GM19351 (cell line): ENCODE measurements at regions not wholly inside any gene's neighbourhood (a gene's known extent, or its start where the extent isn't known, plus 50 kb on each side); places are given as distances from the start of the nearest gene placed in this dataset.

Experiments used
- ATAC-seq: cut with Tn5 transposase; IDR thresholded peaks from one replicate; pipeline ENCODE4 v1.9.1; 2021; ENCODE audit warnings: mild to moderate bottlenecking, moderate library complexity; ENCODE audit not compliant: unreplicated experiment

DNA sequence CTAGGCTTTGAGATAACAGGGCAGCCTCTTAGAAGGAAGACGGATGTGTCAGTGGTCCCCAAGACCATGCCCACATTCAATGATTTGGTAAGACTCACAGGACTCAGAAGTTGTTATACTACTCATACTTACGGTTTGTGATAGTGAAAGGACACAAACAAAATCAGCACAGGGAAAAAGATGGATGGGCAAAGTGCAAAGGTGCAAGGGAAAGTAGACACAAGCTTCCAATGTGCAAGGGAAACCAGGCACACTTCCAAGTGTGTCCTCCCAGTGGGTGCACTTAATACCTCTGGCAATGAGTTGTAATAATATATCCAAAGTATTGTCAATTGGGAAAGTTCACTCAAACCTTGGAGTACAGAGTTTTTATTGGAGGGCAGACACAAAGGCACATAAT lies 53.8 kb upstream of the VCX start:
- no peak for ATAC-seq

DNA sequence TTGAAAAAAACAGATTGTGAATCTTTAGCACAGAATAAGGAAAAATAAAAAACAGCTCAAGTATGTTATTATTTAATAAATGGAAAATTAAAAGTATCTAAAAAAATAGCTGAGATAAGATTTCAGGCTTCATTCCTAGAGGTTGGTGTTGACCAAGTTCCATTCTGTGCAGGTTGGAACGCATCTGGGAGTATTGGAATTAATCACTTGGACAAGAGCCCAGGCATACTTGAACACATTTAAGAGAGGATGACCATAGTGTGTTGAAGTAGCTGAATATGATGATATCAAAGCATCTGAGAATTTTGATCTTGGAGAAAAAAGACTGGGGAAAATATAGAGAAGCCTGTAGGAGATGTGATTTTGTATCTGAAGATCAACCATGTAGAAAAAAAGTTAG lies 54.6 kb upstream of the VCX start:
- no peak for ATAC-seq

DNA sequence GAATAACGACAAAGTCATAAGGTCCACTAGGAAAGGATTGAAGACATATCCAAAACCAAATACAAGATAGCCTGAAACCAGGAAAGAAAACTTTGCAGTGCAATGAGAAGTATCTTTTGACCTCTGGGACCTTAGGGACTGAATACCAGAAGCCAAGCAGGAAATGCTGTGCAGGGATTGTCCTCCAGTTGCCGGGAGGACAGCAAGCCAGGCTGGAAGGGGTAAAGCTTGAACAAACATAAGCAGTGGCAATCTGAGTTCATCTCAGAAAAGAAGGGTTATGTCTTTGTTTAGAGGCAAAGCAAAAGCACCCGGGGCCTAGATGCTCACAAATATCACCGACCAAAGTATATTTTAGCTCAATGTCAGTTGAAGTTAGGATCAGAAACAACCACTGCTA lies 55.3 kb upstream of the VCX start:
- ATAC-seq: no peak

DNA sequence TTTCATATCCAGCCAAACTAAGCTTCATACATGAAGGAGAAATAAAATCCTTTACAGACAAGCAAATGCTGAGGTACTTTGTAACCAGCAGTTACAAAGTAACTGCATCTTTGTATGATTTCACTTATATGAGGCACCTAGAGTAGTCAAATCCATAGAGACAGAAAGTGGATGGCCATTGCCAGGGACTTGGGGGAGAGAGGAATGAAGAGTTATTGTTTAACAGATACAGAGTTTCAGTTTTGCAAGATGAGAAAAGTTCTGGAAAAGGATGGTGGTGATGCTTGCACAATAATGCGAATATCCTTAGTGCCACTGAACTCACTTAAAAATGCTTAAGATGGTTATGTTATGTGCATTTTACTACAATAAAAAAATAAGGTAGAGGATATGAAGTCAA lies 58.4 kb upstream of the VCX start:
- no peak for ATAC-seq

DNA sequence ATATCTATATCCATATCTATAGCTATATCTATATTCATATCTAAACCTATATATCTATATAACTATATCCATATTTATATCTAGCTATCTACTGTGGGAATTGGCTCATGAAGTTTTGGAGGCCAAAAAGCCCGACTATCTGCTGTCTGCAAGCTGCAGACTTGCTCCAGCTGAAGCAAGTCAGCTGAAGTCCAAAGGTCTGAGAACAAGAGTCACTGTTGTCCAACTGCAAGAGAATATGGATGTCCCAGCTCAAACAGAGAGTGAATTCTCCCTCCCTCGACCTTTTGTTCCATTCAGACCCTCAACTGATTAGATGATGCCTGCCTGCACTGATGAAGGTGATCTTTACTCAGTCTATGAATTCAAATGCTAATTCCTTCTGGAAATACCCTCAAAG lies 63.3 kb upstream of the VCX start:
- no peak for ATAC-seq

DNA sequence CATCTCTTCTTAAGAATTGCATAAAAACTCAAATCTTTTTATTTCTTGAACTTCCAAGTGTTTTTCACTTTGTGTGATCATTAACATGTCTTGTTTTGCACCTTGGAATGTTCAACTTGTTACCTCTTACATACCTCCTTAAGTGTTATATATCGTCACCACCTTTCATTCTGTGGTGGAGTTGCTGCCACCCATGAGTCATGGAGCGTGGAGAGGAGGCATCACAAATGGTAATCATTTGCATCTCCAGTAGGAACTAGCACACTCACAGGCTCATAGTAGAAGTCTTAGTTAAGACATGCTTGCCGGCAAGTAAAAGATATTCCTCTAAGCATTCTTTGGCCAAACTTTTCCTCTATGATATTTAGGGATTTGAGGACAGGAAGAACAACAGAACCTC lies 67.0 kb upstream of the VCX start:
- no peak for ATAC-seq

DNA sequence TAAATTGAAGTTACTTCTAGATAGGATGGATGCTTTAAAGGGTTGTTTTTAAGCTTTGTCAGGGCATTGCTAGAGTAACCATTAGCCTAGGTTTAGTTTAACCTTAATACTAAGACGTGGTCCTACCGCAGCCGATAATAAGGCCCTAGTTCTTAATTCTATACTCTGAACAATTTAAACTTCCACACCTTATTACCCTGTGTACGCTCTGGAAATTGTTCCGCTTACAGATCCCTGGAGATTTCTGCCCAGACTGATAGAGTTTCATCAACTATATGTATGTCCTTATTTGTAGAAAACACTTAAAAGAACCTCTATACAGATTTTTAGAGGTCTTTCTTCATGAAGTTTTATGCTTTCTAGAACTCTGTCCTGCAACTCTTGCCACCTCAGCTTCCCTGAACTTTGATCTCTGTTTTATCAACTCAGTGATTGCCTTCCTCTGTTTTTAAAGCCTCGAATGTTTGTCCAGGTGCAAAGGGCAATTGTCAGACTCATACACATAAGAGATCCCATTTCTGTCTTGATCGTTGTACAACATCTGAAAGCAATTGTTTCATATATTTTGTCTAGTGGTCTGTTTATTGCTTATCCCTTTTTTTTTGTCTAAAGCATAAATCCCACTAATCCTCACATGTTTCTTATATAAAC lies 71.1 kb upstream of the VCX start:
- no peak for ATAC-seq

DNA sequence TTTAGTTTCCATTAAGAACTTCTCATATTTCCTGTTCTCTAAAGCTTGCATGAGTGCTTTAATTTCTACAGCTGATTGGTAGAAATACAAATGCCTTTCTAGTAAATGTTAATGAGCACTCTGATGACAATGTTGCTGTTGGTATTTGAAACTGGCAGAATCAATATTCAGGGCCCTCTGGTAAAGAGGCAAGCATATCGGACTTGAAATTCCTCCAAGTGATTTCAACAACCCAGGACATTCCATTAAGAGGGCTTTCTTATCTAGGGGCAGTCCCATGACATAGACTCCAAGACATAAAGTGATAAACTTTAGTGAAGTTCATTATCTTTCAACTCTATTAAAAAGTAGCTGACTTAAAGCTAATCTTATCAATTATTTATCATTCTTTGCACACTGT lies 83.1 kb upstream of the VCX start:
- ATAC-seq: no peak

DNA sequence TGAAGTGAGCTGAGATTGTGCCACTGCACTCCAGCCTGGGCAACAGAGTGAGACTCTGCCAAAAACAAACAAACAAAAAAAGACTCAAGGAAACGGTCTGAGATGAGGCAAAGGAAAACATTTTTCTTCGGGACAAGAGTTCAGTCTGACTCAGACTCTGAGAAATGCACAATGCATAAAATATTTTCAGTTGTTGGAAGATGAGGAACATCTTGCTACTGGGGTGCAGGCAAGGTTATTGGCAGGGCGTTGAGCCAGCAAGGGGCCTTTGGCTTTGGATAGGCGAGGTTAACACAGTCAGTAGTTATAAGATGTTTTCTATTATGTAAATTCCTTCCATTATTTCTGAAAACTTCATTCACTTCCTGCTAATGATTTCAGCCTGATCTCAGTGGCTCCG lies 96.1 kb upstream of the VCX start:
- no peak for ATAC-seq

DNA sequence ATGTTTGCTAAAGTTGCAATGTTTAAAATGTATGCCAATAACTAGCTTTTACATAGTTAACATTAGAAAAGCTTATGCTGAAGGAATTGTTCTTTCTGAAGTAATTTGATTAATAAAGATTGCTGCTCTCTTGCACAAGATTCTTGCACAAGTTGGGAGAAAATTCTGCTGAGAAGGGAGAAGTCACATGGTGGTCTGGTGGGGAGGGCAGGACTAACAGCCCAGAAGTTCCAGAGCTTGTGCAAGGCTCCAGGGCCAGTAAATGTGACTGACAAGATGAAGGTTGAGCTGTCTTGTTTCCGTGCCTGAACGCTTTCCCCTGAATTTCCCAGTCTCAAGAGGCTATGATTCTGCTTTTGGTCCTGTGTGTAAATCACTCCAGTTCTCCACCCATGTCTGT lies 112.9 kb upstream of the VCX start:
- no peak for ATAC-seq

DNA sequence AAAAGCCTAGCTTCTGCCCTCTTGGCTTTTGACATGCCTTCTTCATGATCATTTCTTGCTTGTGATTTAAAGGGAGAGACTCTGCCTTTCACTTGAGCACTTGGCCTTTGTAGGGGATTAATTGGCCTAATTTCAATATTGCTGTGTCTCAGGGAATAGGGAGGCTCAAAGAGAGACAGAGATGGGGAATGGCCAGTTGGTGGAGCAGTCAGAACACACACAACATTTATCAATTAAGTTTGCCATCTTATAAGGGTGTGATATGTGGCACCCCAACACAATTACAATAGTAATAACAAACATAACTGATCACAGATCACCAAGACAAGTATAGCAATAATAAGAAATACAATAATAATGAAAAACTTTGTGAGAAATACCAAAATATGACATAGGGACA lies 122.5 kb upstream of the VCX start:
- no peak for ATAC-seq

DNA sequence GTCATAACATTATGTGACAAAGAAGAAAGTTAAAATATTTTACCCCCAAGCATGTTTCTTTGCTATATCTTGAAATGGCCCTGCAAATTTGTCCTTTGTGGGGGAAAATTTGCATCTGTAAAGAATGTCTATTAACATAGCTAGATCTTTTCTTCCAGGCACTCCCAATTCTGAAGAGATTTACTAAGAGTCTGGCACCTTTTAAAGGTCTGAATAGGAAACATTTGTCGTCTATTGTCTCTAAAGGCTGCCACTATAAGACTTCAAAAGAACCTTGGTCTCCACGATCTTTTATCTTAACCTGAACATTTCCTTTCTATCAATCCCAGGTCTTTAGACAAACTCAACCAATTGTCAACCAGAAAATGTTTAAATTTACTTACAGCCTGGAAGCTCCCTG lies 128.6 kb upstream of the VCX start:
- no peak for ATAC-seq

DNA sequence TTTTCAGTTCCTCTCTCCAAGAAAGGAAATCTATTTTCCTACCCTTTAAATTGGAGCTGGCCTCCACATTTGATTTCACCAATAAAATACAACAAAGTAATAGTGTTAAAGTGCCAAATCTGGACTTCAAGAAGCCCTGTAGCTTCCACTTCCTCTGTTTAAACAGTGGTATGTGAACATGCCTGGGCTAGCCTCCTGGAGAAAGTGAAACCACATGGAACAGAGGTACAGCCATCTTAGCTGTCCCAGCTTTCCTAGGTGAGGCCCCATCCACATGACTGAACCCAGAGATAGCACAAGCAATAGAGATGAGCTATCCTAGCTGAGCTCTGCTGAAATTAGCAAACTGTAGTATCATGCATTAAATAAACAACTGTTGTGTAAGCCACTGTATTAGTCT lies 131.8 kb upstream of the VCX start:
- ATAC-seq: no peak

DNA sequence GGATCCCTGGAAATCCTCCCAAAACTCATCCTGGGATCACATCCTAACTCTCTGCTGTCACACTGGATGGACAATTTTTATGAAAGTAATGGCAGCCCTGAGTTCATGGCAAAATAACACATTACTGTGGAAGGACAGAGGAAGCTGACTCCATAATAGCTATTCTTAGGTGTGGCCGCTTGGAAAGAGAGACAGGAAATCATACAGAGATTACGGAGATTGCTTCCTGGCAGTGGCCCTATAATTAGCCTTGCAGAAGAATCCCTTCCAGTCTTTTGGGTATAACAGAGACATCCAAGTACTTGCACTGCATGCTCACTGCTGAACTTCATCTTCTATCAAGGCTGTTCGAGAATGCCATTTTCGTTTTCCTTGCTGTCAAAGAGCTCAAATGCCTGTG lies 133.1 kb upstream of the VCX start:
- no peak for ATAC-seq

DNA sequence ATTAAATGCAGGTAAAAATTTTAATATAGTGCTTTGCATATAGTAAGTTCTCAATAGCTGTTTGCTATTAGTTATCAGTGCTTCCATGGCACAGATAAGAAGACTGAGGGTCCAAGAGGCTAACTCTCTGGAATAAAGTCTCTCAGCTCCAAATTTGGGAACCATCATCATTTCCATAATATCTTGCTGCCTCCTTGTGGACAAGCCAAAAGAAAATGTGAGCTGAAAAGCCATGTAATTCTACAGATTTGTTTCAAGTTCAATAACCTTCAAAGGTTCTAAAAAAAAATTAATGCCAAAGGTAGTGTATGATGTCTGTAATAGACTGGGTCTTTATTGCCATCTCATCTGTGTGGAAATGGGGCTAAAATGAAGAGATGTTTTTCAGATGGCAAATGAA lies 136.9 kb upstream of the VCX start:
- no peak for ATAC-seq

DNA sequence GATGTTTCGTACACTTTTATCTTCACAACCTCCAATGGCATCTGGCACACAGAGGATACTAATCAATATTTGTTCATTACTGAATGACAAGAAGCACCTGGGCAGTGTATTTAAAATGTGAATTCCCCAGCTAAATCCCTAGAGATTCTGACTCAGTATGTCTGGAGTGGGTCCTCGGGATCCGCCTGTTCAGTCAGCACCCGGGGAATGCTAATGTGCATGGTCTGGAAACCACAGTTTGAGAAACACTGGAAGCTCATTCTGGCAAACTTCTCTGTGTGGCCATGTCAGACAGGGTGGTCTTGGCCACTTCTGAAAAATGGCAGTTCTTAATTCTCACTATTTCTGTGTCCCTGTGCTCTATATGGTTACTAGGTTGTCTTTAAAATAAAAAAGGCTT lies 138.8 kb upstream of the VCX start:
- no peak for ATAC-seq

DNA sequence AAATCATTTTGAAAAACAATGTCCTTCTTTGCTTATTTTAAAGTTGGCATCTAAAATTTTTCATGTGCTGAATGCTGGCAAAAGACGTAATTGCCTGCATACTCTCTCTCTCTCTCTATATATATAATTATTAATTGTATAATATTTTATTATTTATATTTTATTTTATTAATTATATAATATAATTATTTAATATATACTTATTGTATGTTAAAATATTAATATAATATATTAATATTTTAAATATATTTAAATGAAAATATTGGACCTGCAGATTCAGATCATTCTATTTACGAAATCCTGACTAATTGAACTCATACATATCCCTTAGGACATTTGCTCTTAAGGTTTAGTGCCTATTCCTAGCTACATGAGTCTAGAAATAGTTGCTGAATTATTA lies 144.7 kb upstream of the VCX start:
- no peak for ATAC-seq

DNA sequence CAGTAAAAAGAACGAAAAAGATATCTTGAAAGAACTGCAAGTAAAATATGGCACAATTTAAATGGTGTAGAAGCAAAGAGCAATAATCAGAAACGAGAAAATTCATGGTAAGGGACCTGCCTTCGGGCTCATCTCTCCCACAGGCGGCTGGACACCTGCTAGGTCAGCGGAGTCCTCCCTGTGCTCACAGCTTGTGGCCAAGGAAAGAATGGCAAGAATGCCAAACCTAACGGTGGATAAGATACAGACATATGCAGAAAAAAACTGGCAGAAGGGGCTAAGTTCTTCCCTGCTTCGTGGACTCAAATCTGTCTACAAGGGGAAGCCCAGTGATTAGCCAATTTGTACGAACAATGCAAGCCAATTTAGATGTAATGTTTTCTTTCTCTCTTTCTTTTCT lies 152.1 kb upstream of the VCX start:
- no peak for ATAC-seq

DNA sequence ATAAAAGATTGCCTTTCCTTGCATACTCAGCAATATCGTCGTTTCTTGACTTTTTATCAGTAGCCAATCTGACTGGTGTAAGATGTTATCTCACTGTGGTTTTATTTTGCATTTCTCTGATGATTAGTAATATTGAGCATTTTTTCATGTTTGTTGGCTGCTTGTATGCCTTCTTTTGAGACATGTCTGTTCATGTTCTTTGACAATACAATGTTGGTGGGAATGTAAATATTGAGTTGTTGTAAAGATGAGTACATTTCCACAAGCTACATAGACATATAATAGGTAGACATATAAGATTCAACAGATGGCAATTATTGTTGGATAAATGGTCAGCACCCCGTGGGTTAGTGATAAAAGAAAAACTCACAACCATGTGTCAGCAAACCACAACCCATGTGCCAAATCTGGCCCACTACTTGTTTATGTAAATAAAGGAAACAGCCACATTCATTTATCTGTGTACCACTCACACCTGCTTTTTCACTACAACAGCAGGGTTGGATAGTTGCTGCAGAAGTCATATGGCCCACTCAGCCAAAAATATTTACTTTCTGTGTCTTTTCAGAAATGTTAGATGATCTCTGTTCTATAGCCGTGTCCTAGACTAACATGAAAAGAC lies 153.1 kb upstream of the VCX start:
- ATAC-seq: no peak

DNA sequence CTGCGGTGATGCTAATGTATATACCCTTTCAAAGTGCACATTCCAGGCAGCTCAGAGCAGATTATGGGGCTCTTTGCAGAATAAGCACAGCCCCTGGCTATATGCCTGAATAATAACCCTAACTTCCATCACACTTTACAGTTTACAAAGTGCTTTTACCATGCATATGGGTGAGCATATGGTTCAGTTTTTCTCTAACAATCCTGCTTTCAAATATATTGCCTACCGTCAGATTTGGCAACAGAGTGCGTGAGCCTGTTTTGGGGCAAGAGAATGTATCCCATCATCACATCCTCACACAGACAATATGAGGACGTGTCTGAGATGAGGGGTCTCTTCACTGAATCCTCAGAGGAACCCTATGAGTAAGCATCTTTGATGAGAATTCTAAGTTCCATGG lies 162.8 kb upstream of the VCX start:
- no peak for ATAC-seq

DNA sequence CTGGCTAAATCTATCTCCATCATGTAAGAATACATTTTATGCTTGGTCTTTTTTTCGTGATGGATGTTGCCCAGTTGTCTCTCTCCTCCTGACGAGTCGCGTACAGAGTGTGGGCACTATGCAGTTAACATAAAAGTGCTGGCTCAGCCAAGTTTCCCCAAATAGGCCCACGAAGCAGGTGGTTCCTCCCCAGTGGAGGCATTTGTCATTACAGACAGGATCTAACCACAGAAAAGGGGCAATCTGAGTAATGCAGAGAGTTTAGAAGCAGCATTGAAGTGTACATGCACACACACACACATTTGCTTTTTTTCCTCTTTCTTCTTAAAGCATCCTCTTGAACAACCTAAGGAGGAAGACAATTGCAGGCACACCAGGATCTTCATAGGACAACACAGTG lies 188.7 kb upstream of the VCX start:
- no peak for ATAC-seq

DNA sequence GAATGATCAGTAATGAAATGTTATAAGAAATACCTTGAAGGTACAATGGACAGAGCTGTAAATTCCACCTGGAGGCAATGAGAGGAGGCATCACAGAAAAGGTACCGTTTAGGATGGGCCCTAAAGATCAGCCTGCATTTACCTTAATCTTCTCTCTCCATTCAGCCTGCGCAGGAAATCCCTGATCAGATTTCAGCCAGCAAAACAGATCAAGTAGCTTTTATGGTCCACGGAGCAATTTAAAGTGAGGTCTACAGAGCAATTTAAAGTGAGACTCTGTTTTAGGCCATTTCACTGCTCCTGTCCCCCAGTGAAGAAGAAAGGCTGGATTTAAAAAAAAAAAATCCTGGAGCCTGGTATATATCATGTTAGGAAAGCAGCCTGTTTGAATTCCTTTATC lies 195.1 kb upstream of the VCX start:
- ATAC-seq: no peak

DNA sequence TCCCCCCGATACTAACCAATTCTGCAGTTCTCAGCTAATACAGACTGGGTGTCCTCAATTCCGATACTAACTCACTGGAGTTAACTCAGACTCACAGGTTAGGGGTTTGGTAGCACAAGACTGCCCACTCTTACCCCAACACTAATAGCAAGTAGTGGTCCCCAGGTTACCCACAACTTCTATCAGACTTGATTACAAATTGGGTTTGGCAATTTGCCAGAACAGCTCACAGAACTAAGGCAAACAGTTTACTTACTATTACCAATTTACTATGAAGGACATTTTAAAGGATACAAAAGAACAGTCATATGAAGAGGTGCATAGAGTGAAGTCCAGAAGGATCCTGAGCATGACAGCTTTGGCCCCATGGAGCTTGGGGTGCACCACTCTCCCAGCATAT lies 201.8 kb upstream of the VCX start:
- ATAC-seq: no peak
